Small intestine (tissue), 7 donors: ENCODE measurements at regions not wholly inside any gene's neighbourhood (a gene's known extent, or its start where the extent isn't known, plus 50 kb on each side); places are given as distances from the start of the nearest gene placed in this dataset.

Experiments
- DNase-seq, 2 donors: peaks; one replicate each; pipeline versions ENCODE4 v3.0.0 to v3.0.0-alpha.2; 2013
- FAIRE-seq: peaks from 2 replicates; lab custom pipeline; 2012; peaks lifted over from hg19 to GRCh38; lab: Jason Lieb, UNC
- H3K27ac ChIP-seq, 3 donors: one replicate each; pipeline ENCODE4 v1.5.1; 2013; ENCODE audit warnings: low read length in 2 of 3, mild to moderate bottlenecking in 2 of 3, control low read depth in 1 of 3, inconsistent platforms in 1 of 3, low read depth in 1 of 3, moderate library complexity in 1 of 3
- H3K27me3 ChIP-seq, 3 donors: one replicate each; pipeline ENCODE4 v1.6.1; 2013; ENCODE audit warnings: low read length in 3 of 3, inconsistent platforms in 1 of 3; ENCODE audit not compliant: control insufficient read depth in 3 of 3, insufficient read depth in 3 of 3
- H3K36me3 ChIP-seq, 3 donors: one replicate each; pipeline ENCODE4 v1.6.1; 2013; ENCODE audit warnings: low read length in 3 of 3, inconsistent platforms in 1 of 3, low read depth in 1 of 3, mild to moderate bottlenecking in 1 of 3, moderate library complexity in 1 of 3; ENCODE audit not compliant: control insufficient read depth in 3 of 3, insufficient read depth in 2 of 3
- H3K4me1 ChIP-seq, 3 donors: one replicate each; pipeline ENCODE4 v1.6.1; 2013; ENCODE audit warnings: low read length in 2 of 3, inconsistent platforms in 1 of 3, low read depth in 1 of 3, mild to moderate bottlenecking in 1 of 3, moderate library complexity in 1 of 3; ENCODE audit not compliant: control insufficient read depth in 3 of 3, insufficient read depth in 2 of 3
- H3K4me3 ChIP-seq, 3 donors: one replicate each; pipeline ENCODE4 v1.5.1; 2013; ENCODE audit warnings: low read length in 3 of 3, control low read depth in 1 of 3, inconsistent platforms in 1 of 3, low read depth in 1 of 3, mild to moderate bottlenecking in 1 of 3, moderate library complexity in 1 of 3
- H3K9me3 ChIP-seq, 2 donors: one replicate each; pipeline ENCODE4 v1.6.1; 2013; ENCODE audit warnings: low read depth in 1 of 2, low read length in 1 of 2; ENCODE audit not compliant: control insufficient read depth in 2 of 2, insufficient read depth in 1 of 2
- WGBS, 3 donors: extraction: QIAGEN DNeasy Blood & Tissue Kit; methylation state at CpG; one replicate each; pipeline ENCODE4 v1.1.7; 2013; 5-methylcytosine and 5-hydroxymethylcytosine counted together
- donor health status: healthy with polysubstance abuse.
- donor health status: control.
- donor health status: control.
- donor health status: Bipolar disorder and iron deficiency.
- donor health status: healthy.

GRCh38 chr13:34638897-34639296, 303.2 kb upstream of the NBEA start:
- Histone ChIP-seq H3K9me3 (no peaks in the 10 kb centered on the region), H3K4me3 (no peak overlapping the region), H3K4me1 (no peaks in the 10 kb centered on the region), H3K36me3 (no peaks in the 10 kb centered on the region), H3K27me3 (peaks cover 0 to 3% (median 0%) of the 10 kb centered on the region in 3 donors), H3K27ac (no peak overlapping the region)
- WGBS, 3 donors: 80 to 91% (median 89%) methylated on average over 2 of the region's 2 CpGs
- DNase-seq (no peak), FAIRE-seq (no peak)

- H3K27me3 ChIP-seq: peaks cover 0 to 3% (median 0%) of the 10 kb centered on the region in 3 donors
- DNase-seq (no peak), FAIRE-seq (no peak)
- 75 to 76% (median 76%) methylated on average over 9 of the region's 9 CpGs for WGBS, 3 donors
- no peaks in the 10 kb centered on the region for H3K4me1 ChIP-seq
- no peak overlapping the region for H3K27ac ChIP-seq
- H3K4me3 ChIP-seq: no peak overlapping the region
- no peaks in the 10 kb centered on the region for H3K36me3 ChIP-seq
- no peaks in the 10 kb centered on the region for H3K9me3 ChIP-seq
Observed at GRCh38 chr13:34640179-34640992, 301.7 kb upstream of the NBEA start.

GRCh38 chr13:34640993-34641330, 301.1 kb upstream of the NBEA start:
- DNase-seq (no peak), FAIRE-seq (no peak)
- WGBS, 3 donors: 67 to 73% (median 69%) methylated on average over 4 of the region's 4 CpGs
- Histone ChIP-seq H3K27ac (no peak overlapping the region), H3K36me3 (no peaks in the 10 kb centered on the region), H3K4me3 (no peak overlapping the region), H3K4me1 (no peaks in the 10 kb centered on the region), H3K9me3 (no peaks in the 10 kb centered on the region), H3K27me3 (peaks cover 0 to 3% (median 0%) of the 10 kb centered on the region in 3 donors)

- Histone ChIP-seq H3K4me3 (no peak overlapping the region), H3K27me3 (no peaks in the 10 kb centered on the region), H3K27ac (no peak overlapping the region), H3K36me3 (no peaks in the 10 kb centered on the region), H3K9me3 (peaks cover 0 to 11% of the 10 kb centered on the region in 2 donors), H3K4me1 (no peaks in the 10 kb centered on the region)
- DNase-seq: no peak
- 71 to 94% (median 72%) methylated on average over 1 of the region's 1 CpG for WGBS, 3 donors
- FAIRE-seq: no peak
Observed at GRCh38 chr13:34647379-34648150, 294.5 kb upstream of the NBEA start.

GRCh38 chr13:34654203-34654602, 287.9 kb upstream of the NBEA start:
- FAIRE-seq (no peak), DNase-seq (no peak)
- H3K27ac ChIP-seq: no peak overlapping the region
- no peaks in the 10 kb centered on the region for H3K4me1 ChIP-seq
- no peaks in the 10 kb centered on the region for H3K27me3 ChIP-seq
- no peak overlapping the region for H3K4me3 ChIP-seq
- 6 to 57% (median 14%) methylated on average over 1 of the region's 1 CpG for WGBS, 3 donors
- no peaks in the 10 kb centered on the region for H3K36me3 ChIP-seq
- H3K9me3 ChIP-seq: peaks cover 0 to 14% of the 10 kb centered on the region in 2 donors

GRCh38 chr13:34654647-34655046, 287.4 kb upstream of the NBEA start:
- no peaks in the 10 kb centered on the region for H3K27me3 ChIP-seq
- no peaks in the 10 kb centered on the region for H3K36me3 ChIP-seq
- H3K9me3 ChIP-seq: peaks cover 0 to 14% of the 10 kb centered on the region in 2 donors
- DNase-seq: no peak
- no peak overlapping the region for H3K4me3 ChIP-seq
- H3K27ac ChIP-seq: no peak overlapping the region
- no peaks in the 10 kb centered on the region for H3K4me1 ChIP-seq
- FAIRE-seq: no peak
- 60 to 66% (median 65%) methylated on average over 6 of the region's 6 CpGs for WGBS, 3 donors

GRCh38 chr13:34655554-34655953, 286.5 kb upstream of the NBEA start:
- Histone ChIP-seq H3K27ac (no peak overlapping the region), H3K27me3 (no peaks in the 10 kb centered on the region), H3K4me1 (no peaks in the 10 kb centered on the region), H3K36me3 (no peaks in the 10 kb centered on the region), H3K4me3 (no peak overlapping the region), H3K9me3 (peaks cover 0 to 14% of the 10 kb centered on the region in 2 donors)
- FAIRE-seq (no peak), DNase-seq (no peak)

GRCh38 chr13:34657716-34658115, 284.4 kb upstream of the NBEA start:
- WGBS, 3 donors: 75 to 90% (median 75%) methylated on average over 1 of the region's 1 CpG
- Histone ChIP-seq H3K9me3 (peaks cover 0 to 4% of the 10 kb centered on the region in 2 donors), H3K27ac (no peak overlapping the region), H3K4me3 (no peak overlapping the region), H3K4me1 (no peaks in the 10 kb centered on the region), H3K36me3 (no peaks in the 10 kb centered on the region), H3K27me3 (no peaks in the 10 kb centered on the region)
- no peak for DNase-seq
- FAIRE-seq: no peak
